Skeletal muscle tissue (tissue), 3 donors: ENCODE measurements at regions not wholly inside any gene's neighbourhood (a gene's known extent, or its start where the extent isn't known, plus 50 kb on each side); places are given as distances from the start of the nearest gene placed in this dataset.

Experiments
- H3K27ac ChIP-seq: one replicate; pipeline ENCODE4 v1.7.0; 2013; ENCODE audit warnings: mild to moderate bottlenecking, low read depth, low read length, inconsistent platforms
- H3K27me3 ChIP-seq, 3 donors: one replicate each; pipeline ENCODE4 v1.7.0; 2013; ENCODE audit warnings: low read length in 3 of 3; ENCODE audit not compliant: control insufficient read depth in 3 of 3, insufficient read depth in 3 of 3
- H3K36me3 ChIP-seq, 3 donors: one replicate each; pipeline ENCODE4 v1.7.0; 2013; ENCODE audit warnings: low read length in 3 of 3; ENCODE audit not compliant: control insufficient read depth in 3 of 3, insufficient read depth in 3 of 3
- H3K4me1 ChIP-seq, 3 donors: one replicate each; pipeline ENCODE4 v1.7.0; 2013; ENCODE audit warnings: low read length in 3 of 3, mild to moderate bottlenecking in 3 of 3; ENCODE audit not compliant: control insufficient read depth in 3 of 3, insufficient read depth in 3 of 3
- H3K4me3 ChIP-seq, 3 donors: one replicate each; pipeline ENCODE4 v1.7.0; 2013; ENCODE audit warnings: low read length in 3 of 3
- H3K9ac ChIP-seq, 3 donors: one replicate each; pipeline ENCODE4 v1.7.0; 2013; ENCODE audit warnings: low read length in 3 of 3, mild to moderate bottlenecking in 3 of 3, moderate library complexity in 2 of 3, low read depth in 1 of 3
- H3K9me3 ChIP-seq, 3 donors: one replicate each; pipeline ENCODE4 v1.7.0; 2013; ENCODE audit warnings: low read length in 3 of 3; ENCODE audit not compliant: control insufficient read depth in 3 of 3
- donor health status: Osteomylitis.

GRCh38 chr17:34706029-34706428, 126.6 kb downstream of the TMEM132E start:
- Histone ChIP-seq H3K9me3 (no peaks in the 10 kb centered on the region), H3K27ac (no peak overlapping the region), H3K4me1 (no peaks in the 10 kb centered on the region), H3K27me3 (peaks cover 0 to 5% (median 2%) of the 10 kb centered on the region in 3 donors), H3K36me3 (no peaks in the 10 kb centered on the region), H3K9ac (no peak overlapping the region), H3K4me3 (no peak overlapping the region)

GRCh38 chr17:34703533-34703932, 124.2 kb downstream of the TMEM132E start:
- Histone ChIP-seq H3K4me3 (no peak overlapping the region), H3K9me3 (no peaks in the 10 kb centered on the region), H3K9ac (no peak overlapping the region), H3K36me3 (no peaks in the 10 kb centered on the region), H3K27ac (no peak overlapping the region), H3K27me3 (no peaks in the 10 kb centered on the region), H3K4me1 (no peaks in the 10 kb centered on the region)

- Histone ChIP-seq H3K27ac (no peak overlapping the region), H3K9ac (no peak overlapping the region), H3K27me3 (peaks cover 0 to 5% (median 0%) of the 10 kb centered on the region in 3 donors), H3K36me3 (no peaks in the 10 kb centered on the region), H3K4me3 (no peak overlapping the region), H3K9me3 (no peaks in the 10 kb centered on the region), H3K4me1 (no peaks in the 10 kb centered on the region)
Observed at GRCh38 chr17:34699181-34699580, 119.8 kb downstream of the TMEM132E start.

DNA sequence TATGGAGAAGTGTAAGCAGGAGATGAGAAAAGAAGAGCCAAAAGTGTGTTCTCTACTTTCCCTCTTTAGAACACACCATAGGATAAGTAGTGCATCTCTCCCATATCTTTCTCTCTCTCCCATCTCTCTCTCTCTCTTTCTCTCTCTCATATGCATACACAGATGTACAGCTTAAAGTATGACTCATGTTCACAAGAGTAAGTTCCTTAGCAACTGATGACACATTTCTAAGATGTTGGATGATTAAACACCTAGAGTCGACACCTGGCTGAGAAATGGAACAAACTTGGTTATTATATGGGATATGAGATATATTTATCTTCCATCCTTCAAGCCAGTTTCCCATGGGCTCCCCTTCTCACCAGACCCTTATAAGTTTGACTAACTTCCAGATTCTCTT, 113.5 kb downstream of the TMEM132E start:
- H3K27ac ChIP-seq: no peak overlapping the region
- H3K4me1 ChIP-seq: no peaks in the 10 kb centered on the region
- H3K9ac ChIP-seq: no peak overlapping the region
- H3K27me3 ChIP-seq: peaks cover 0 to 6% (median 5%) of the 10 kb centered on the region in 3 donors
- H3K4me3 ChIP-seq: no peak overlapping the region
- H3K9me3 ChIP-seq: no peaks in the 10 kb centered on the region
- H3K36me3 ChIP-seq: no peaks in the 10 kb centered on the region
